Neural cell (in vitro differentiated cells): ENCODE measurements at regions not wholly inside any gene's neighbourhood (a gene's known extent, or its start where the extent isn't known, plus 50 kb on each side); places are given as distances from the start of the nearest gene placed in this dataset.

Source experiments
- EP300 ChIP-seq: fragments of 450-650 bp; conservative IDR thresholded peaks from 2 replicates; pipeline ENCODE4 v1.6.1; 2014; ENCODE audit warnings: antibody characterized with exemption, mild to moderate bottlenecking, moderate library complexity; ENCODE audit not compliant: poor library complexity, severe bottlenecking
- EZH2 ChIP-seq: fragments of 200-600, 300-800 bp; shearing (Covaris generic), sonication (generic); IDR thresholded peaks from 2 replicates; pipeline ENCODE4 v1.6.1; 2014; ENCODE audit warnings: antibody characterized with exemption, low read length, borderline replicate concordance, mild to moderate bottlenecking; ENCODE audit not compliant: insufficient read depth, poor library complexity, severe bottlenecking
- MXI1 ChIP-seq: fragments of 450-650 bp; conservative IDR thresholded peaks from 2 replicates; pipeline ENCODE4 v1.6.1; 2014; ENCODE audit warnings: antibody characterized with exemption, mild to moderate bottlenecking; ENCODE audit not compliant: poor library complexity, severe bottlenecking
- POLR2AphosphoS5 ChIP-seq: IDR thresholded peaks from 2 replicates; pipeline ENCODE4 v1.6.1; 2012
- RAD21 ChIP-seq: fragments of 450-650 bp; conservative IDR thresholded peaks from 2 replicates; pipeline ENCODE4 v1.6.1; 2014; ENCODE audit warnings: antibody characterized with exemption, mild to moderate bottlenecking, moderate library complexity
- SMC3 ChIP-seq: fragments of 450-650 bp; conservative IDR thresholded peaks from 2 replicates; pipeline ENCODE4 v1.6.1; 2014; ENCODE audit warnings: antibody characterized with exemption, mild to moderate bottlenecking, moderate library complexity; ENCODE audit not compliant: poor library complexity
- TAF1 ChIP-seq: IDR thresholded peaks from 2 replicates; pipeline ENCODE4 v1.6.1; 2012; ENCODE audit warnings: low read depth
- TF ChIP-seq, protein P1 (sequence below): fragments of 450-650 bp; IDR thresholded peaks from 2 replicates; pipeline ENCODE4 v1.5.1; 2014; ENCODE audit warnings: antibody characterized with exemption, mild to moderate bottlenecking, moderate library complexity; ENCODE audit not compliant: poor library complexity, severe bottlenecking
- TF ChIP-seq, protein P2 (sequence below): IDR thresholded peaks from 2 replicates; pipeline ENCODE4 v1.6.1; 2012; ENCODE audit warnings: borderline replicate concordance

DNA sequence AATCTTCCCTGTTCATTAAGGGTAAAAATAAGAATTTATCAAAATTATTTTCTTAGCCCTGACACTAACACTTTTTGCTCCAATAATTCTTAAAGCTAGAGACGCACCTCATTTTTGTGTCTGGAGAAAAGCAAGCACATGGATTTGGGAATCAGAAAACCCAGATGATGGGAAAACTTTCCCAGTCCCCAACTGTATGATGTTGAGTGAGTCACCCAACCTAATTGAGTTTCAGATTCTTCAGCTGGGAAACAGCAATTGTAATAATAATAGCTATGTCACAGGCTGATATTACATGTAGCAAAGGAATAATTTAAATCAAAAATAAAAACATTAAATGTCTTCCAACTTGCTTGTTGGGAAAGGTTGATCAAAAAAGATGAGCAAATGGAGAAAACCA is 159.0 kb downstream of the MIS18A start:
- TF ChIP-seq EP300: no peak
- TF ChIP-seq, protein P1, sequence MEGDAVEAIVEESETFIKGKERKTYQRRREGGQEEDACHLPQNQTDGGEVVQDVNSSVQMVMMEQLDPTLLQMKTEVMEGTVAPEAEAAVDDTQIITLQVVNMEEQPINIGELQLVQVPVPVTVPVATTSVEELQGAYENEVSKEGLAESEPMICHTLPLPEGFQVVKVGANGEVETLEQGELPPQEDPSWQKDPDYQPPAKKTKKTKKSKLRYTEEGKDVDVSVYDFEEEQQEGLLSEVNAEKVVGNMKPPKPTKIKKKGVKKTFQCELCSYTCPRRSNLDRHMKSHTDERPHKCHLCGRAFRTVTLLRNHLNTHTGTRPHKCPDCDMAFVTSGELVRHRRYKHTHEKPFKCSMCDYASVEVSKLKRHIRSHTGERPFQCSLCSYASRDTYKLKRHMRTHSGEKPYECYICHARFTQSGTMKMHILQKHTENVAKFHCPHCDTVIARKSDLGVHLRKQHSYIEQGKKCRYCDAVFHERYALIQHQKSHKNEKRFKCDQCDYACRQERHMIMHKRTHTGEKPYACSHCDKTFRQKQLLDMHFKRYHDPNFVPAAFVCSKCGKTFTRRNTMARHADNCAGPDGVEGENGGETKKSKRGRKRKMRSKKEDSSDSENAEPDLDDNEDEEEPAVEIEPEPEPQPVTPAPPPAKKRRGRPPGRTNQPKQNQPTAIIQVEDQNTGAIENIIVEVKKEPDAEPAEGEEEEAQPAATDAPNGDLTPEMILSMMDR: no peak
- no peak for TF ChIP-seq POLR2AphosphoS5
- no peak for TF ChIP-seq EZH2
- TF ChIP-seq, protein P2, sequence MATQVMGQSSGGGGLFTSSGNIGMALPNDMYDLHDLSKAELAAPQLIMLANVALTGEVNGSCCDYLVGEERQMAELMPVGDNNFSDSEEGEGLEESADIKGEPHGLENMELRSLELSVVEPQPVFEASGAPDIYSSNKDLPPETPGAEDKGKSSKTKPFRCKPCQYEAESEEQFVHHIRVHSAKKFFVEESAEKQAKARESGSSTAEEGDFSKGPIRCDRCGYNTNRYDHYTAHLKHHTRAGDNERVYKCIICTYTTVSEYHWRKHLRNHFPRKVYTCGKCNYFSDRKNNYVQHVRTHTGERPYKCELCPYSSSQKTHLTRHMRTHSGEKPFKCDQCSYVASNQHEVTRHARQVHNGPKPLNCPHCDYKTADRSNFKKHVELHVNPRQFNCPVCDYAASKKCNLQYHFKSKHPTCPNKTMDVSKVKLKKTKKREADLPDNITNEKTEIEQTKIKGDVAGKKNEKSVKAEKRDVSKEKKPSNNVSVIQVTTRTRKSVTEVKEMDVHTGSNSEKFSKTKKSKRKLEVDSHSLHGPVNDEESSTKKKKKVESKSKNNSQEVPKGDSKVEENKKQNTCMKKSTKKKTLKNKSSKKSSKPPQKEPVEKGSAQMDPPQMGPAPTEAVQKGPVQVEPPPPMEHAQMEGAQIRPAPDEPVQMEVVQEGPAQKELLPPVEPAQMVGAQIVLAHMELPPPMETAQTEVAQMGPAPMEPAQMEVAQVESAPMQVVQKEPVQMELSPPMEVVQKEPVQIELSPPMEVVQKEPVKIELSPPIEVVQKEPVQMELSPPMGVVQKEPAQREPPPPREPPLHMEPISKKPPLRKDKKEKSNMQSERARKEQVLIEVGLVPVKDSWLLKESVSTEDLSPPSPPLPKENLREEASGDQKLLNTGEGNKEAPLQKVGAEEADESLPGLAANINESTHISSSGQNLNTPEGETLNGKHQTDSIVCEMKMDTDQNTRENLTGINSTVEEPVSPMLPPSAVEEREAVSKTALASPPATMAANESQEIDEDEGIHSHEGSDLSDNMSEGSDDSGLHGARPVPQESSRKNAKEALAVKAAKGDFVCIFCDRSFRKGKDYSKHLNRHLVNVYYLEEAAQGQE: no peak
- no peak for TF ChIP-seq TAF1
- TF ChIP-seq RAD21: no peak
- TF ChIP-seq SMC3: no peak
- TF ChIP-seq MXI1: no peak
